ENCODE measurements at regions not wholly inside any gene's neighbourhood (a gene's known extent, or its start where the extent isn't known, plus 50 kb on each side); places are given as distances from the start of the nearest gene placed in this dataset.

DNA sequence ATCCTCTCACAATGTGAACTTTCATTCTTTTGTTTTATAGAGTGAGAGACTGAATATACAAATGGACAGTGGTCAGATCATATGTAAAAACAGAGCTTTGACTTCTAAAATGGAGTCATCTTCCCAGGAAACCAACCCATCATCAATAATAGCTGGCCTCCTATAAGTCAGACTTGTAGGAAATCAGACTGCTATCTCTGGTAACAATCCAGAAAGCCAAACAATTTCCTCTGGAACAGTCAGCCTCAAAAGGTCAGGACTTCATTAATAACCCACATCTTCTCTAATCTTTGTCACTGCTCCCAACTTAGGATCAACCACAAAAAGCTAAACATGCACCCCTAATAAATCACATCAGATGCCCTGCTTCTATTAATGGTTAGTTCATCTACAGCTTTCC, 227.9 kb upstream of the G2E3 start:
- TF ChIP-seq POLR2A (IDR thresholded peaks at IDR 0.05; ENCODE audit: low read depth, low read length) (no peak), KDM1A (IDR thresholded peaks at IDR 0.05; ENCODE audit: borderline replicate concordance) (no peak), MYC (IDR thresholded peaks at IDR 0.05; ENCODE audit: insufficient read depth, insufficient read length, insufficient replicate concordance, low read length, severe bottlenecking) (no peak), STAT1 (conservative IDR thresholded peaks at IDR 0.05) (no peak), CTCF (IDR thresholded peaks at IDR 0.05 in 2 of 3, conservative IDR thresholded peaks at IDR 0.05 in 1 of 3; ENCODE audit: control insufficient read depth in 2 of 3, extremely low read depth in 1 of 3, insufficient read depth in 1 of 3, low read depth in 3 of 3, low read length in 3 of 3) (no peak), POLR2AphosphoS5 (IDR thresholded peaks at IDR 0.05; ENCODE audit: low read length) (no peak), CHD1 (IDR thresholded peaks at IDR 0.05; ENCODE audit: low read depth, low read length) (no peak), NR2C2 (IDR thresholded peaks at IDR 0.05; ENCODE audit: borderline replicate concordance, control insufficient read depth, insufficient read length, low read depth) (no peak)
- TF ChIP-seq, protein P1, sequence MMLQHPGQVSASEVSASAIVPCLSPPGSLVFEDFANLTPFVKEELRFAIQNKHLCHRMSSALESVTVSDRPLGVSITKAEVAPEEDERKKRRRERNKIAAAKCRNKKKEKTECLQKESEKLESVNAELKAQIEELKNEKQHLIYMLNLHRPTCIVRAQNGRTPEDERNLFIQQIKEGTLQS (IDR thresholded peaks at IDR 0.05; ENCODE audit: borderline replicate concordance, extremely low read depth, low read depth, low read length), result no peak

Data from GM12878 (cell line).